ENCODE measurements at regions not wholly inside any gene's neighbourhood (a gene's known extent, or its start where the extent isn't known, plus 50 kb on each side); places are given as distances from the start of the nearest gene placed in this dataset.

DNA sequence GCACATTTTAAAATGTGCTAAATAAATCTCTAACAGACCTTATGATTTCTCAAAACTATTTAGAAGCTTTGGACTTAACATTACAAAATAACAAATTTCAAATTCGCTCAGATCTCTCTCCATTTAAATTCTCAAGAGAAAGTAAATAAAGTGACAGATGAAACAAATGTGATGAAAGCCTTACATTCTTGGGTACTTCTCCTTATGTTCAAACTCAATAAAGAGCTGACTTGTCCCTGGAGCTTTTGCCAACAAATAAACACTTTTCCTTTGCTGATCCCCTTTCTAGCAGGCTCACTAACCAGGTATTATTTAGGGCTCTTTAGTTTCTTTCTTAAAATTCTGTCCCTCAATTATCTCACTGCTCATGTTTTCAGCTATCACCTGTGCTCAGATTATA is 259.1 kb upstream of the ARPP21 start:
- no peak for DNase-seq

DNA sequence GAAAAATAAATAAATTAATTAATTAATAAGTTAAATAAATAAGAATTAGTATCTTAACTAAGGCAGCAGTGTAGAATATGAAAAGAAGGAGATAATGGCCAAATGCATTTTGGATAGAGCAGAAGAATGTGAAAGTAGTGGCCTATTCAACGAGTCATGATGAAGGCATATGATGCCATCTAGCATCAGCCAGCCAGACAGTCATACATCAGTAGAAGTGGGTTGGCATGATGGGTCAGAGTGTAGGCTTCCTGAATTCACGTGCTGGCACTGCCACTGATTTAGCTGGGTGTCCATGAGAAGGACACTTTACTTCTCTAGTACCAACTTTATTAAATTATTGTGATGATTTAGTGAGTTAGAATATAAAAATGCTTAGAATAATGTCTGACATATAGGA is 256.1 kb upstream of the ARPP21 start:
- no peak for DNase-seq

DNA sequence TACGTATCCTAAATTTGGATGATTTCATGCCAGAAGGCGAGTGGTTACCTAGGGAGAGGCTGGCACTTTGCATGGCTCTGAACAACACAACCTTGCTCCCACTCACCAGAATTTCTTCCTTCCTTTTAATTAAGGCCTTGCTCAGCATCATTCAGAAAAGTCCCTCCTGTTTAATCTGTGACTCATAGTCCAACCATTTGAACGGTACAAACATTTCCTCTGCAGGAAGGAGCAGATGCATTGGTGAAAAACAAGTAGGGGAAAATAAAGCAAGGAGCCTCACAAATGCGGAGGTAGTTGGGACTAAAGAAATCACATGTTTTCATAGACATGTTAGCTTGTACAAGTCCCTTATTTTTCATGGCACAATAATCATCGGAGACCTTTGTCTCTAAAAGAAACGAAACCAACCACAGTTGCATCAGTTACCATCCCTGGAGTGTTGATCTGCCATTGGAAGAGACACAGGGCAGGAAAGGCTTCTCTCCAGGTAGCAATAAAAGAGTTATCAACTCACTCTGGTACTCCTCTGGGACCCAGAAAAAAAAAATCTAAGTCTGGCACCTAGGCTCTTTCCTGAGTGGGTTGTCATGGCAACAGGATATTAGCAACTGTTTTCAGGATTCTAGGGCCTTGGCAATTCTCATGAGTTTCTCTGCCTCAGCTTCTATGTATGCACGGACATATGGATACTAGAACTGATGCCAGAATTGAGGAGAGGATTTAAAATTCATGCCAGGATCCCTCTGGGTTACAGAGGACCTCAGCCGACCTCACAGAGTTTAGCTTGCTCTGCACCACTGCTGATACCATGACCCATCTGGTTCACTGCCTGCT is 255.4 kb upstream of the ARPP21 start:
- DNase-seq = no peak

DNA sequence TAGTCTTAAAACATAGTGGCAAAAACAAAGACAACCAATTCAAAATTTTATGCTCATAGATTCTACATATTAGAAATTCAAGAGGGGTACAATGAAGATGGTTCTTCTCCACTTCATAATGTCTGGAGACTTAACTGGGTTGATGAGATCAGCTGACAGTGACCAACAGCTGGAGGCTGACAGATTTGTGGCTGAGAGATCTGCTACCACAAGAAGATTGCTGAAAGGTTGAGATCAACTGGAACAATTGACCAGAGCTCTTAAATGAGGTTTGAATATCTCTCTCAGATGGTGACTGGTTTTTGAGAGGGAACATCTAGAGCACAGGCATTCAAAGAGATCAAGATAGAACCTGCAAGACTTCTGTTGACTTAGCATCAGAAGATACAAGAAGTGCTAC is 254.1 kb upstream of the ARPP21 start:
- no peak for DNase-seq

DNA sequence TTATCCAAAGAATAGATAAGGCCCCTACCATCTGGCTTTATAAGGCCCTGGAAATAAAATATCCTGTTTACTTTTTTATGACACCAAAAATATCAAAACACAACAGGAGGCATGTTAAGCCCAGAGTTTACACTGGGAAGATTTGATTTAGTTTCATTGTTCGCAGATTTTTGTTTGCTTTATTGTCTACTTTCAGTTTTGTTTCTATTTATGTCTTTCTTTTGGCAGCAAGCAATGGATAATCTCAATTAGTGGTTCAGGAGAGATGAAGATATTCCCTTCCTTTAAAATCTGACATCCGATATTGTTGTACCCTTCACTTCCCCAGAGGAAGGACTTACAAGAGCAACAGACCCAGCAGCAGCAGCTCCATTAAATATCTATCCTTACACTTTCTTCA is 249.4 kb upstream of the ARPP21 start:
- DNase-seq = no peak

DNA sequence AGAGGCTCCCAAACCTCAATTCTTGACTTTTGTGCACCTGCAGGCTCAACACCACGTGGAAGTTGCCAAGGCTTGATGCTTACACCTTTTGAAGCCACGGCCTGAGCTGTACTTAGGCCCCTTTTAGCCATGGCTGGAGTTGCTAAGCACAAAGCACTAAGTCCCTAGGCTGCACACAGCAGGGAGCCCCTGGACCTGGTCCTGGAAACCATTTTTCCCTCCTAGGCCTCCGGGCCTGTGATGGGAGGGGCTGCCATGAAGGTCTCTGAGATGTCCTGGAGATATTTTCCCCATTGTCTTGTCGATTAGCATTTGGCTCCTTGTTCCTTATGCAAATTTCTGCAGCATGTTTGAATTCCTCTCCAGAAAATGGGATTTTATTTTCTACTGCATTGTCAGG is 247.1 kb upstream of the ARPP21 start:
- no peak for DNase-seq

DNA sequence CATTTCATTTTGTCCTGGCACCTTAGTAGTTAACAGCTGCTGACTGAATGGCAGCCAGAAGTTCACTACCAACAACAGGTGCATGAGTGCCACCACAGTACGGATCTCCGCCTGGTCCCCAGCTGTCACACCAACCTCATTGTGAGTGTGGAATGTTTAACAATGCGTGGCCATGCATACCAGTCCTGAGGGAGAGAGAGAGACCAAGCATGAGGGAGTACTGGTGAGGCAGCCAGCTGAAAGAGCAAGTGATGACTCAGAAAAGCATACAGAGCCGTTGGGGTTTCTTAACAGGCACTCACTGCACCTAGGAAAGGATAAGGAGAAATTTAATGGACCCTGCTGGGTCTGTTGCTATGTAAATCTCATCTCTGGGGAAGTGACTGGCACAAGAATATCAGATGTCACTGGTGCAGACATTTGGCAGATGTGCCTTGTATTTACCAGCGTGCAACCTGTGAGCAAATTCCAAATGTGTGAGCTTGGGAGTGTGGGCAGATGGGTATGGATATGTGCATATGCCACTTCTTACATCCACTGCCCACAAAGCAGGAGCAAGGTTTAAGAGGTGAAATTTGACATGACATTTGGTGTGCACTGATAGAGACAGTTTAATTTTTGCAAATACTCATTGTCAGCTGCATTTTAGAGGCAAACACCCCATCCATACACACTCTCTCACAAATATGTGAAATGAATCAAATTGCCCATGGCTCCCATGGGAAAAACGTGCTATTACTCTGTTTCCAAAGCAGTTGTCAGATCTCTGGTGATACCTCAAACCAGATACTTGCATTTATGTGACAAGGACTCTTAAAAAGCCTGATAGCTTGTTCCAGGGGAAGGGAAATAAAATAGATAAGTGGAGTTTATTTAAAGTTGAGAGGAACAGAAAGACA is 245.2 kb upstream of the ARPP21 start:
- no peak for DNase-seq

DNA sequence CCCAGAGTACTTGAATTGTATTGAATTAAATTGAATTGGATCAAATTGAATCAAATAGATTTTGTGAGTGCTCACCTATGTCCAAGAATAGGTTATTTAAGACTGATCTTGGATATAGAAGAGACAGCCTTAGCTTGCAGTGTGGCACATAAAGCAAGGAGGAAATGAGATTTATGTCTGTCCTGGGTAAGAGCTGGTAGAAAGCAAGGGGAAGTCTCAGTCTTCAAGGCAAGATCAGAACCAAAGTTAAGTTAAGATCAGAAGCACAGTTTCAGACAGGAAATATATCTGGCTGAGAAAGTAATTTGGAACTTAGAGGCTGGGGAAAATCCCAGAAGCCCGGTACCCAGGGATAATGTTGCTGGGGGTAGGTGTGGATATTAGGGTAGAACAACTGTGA is 244.4 kb upstream of the ARPP21 start:
- no peak for DNase-seq

DNA sequence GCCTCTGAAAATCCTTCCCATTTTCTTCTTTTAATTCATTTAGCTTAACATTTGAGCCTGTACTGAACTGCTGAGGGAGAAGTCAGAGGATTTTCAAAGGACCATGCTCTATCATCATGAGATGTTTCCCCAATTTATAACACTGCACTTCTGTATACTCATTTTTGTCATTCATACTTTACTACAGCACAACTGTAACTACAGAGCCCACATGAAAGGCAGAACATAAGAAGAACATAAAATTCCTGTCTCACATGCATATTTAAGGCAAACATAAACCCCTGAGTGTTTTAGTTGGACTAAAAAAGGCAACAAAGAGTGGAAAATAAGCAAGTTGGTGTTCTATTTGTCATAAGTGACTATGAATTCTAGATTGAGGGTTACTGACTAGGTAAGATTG is 237.7 kb upstream of the ARPP21 start:
- no peak for DNase-seq

DNA sequence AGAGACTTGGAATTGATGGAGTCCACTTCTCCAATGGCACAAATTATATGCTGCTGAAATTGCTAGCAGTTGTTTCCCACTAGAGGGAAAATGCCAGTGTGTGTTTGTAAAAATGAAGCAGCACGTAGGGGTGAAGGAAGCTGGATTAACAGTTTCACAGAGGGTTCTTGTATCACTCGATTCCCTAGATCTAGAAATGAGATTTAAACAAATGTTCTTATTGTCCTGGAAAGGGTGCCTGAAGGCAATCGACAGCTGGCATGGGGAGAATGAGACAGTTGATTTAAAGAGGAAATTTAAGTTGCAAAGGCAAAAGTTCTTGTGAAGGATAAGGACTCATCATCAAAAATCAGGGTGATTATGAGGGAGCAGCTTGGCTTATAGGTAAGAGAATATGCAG is 234.8 kb upstream of the ARPP21 start:
- no peak for DNase-seq

DNA sequence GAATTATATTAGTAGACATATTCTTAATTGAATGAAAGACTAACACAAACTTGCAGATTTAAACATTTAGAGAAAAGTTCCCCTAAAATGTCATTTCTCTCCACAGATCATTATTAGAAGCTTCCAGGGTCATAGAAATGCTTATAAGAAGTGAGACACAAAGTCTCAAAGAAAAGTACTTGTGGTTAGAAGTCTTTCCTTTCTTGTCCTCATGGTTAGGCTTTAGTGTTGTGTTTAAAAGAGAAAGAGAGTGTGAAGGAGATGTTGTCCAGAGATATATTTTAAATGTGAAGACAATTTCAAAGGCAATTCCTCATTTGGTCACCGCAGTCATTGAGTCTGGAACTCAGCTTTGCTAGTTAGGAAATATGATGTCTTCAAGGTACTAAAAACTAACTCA is 230.4 kb upstream of the ARPP21 start:
- DNase-seq = no peak

DNA sequence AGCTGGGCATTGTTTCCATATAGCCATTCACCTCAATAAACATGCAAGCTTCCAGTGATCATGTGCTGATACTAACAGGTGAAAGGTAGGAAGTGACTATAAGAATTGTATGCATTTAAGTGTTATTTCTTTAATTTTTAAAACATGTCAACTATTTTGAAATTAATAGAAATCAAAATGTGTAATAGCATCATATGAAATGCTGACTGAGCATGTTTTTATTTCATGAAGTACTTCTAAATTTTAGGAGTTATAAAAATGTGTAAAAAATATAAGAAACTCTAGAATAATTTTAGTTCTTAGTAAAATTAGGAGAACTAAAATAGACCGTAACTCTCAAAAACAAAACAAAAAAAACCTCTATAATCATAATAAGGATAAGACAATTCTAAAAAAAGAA is 229.3 kb upstream of the ARPP21 start:
- no peak for DNase-seq

DNA sequence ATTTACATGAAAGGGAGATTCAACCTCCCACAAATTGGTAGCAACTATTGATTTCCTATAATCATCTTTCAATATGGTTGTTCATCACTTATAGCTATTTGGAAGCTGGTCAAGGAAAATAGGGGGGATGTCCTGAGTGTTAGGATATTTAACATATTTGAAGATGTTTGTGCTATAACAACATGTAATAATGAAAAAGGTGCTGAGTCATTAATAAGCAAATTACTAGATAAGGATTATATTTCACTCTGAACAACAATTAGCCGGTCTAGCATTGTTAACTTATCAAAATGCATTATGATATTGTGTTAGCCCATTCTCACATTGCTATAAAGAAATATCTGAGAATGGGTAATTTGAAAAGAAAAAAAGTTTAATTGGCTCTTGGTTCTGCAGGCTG is 225.8 kb upstream of the ARPP21 start:
- no peak for DNase-seq

DNA sequence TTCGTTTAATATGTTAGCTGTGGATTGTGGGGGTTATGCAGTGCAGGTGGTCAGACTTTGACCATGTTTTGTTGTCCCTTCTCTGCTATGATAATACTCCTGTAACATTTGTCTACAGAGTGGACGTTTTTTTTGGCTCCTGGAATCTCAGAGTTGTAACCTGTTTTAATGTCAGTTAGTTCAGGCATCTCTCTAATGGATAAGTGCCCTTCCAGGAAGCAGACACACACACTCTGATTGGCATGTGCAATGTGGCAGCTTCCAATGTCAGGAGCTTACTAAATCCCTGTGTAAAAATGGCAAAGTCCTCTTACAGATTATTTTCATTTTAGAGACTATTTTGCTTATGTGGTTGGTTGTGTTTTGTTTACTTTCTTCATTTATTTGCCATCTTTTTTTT is 222.2 kb upstream of the ARPP21 start:
- DNase-seq = no peak

DNA sequence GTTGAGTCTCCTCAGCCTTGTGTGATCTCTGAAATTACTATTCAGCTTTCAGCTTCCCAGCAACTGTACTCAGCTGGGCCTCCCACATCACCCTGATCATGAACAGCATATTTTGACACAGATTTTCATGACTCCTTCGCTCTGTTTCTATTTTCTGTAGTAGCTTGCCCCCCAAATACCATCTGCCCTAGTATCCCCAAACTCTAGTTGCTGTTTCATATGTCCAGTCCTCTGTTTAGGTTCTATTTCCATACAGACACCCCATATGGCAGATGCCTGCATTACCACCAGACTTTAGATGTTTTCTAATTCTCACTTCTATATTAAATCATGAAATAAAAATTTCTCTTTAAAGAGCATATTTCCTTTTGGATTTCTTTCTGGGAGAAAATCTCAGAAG is 217.2 kb upstream of the ARPP21 start:
- no peak for DNase-seq

DNA sequence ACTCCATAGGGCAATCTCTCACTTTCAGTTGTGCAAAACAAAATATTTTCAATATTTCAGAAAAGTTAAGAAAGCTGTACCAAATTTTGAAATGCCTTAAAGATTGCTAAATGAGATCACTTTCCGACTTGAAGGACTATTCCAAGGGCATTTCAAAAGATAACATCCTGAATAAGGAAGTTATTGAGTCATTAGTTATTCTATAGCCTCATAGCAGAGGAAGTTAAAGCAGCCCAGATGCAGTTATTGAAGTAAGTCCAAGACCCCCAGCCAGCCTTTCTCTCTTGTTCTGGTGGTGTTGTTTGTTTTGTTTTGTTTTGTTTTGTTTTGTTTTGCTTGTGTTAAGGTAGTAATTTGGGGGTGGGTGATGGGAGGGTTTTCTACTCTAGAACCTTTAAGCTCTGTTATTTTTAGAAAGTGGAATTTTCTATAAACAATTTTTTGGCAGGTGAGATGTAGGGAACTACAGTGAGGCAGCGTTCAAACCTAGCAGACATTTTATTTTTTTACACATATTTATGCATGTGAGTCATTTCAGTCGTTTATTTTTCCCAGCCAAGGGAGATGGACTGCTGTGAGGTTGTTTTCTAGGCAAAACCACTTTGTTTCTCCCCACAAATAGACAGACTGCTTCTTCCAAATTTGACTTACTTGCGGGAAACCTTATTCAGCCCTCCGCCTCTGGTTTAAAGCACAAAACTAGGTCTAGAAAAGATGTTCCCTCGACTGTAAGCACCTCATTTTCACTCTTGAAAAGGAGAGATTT is 216.3 kb upstream of the ARPP21 start:
- DNase-seq = no peak

DNA sequence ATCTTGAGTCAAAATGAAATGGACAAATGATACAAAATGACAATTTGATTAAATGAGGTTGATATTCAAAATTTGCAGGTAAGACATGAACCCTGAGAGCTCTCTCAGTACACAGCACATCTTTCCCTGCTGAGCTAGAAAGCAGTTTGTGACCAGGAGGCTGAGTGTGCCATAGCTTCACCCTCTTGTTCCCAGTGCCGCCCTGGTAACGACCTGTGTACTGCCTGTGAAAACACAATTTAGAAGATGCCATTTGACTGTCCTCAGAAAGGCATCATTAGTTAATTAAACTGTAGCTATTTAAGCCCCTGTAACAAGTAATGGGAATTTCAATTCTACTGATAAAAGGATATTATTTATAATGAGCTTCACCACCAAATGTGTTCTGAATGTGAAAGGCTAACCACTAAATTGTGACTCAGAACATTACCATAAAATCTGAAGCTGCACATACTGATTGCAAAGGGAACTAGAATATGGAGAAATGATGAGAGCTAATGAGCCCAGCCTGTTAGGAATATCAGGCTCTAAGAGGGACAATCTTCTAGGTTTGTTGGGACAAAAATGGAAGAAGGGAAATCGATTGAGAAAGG is 212.9 kb upstream of the ARPP21 start:
- no peak for DNase-seq

DNA sequence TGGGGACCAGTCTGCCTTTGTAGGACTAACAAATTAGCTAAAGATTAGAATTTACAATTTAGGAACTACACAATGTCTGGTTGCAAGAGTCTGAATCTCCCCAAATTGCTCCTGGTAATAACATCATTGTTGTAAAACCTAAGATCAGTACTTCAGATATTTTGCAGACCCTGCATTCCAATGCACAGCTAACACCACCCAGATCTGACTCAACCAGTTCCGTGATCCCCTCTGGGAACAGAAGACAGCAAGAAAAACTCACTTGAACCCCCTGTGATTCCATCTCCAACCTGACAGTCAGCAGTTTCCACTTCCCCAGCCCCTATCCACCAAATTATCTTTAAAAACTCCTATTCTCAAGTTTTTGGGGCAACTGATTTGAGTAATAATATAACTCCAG is 201.9 kb upstream of the ARPP21 start:
- no peak for DNase-seq

DNA sequence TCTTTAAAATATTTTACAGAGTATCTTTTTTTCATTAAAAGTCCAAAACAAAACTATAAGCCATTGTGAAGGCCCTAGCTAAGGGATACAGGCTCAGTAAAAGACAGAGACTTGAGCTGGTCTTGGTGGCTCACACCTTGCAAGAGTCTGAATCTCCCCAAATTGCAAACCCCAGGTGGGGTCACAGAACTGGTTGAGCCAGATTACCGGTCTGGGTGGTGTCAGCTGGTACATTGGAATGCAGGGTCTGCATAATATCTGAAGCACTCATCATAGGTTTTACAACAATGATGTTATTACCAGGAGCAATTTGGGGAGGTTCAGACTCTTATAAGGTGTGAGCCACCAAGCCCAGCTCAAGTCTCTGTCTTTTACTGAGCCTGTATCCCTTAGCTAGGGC is 201.2 kb upstream of the ARPP21 start:
- no peak for DNase-seq

DNA sequence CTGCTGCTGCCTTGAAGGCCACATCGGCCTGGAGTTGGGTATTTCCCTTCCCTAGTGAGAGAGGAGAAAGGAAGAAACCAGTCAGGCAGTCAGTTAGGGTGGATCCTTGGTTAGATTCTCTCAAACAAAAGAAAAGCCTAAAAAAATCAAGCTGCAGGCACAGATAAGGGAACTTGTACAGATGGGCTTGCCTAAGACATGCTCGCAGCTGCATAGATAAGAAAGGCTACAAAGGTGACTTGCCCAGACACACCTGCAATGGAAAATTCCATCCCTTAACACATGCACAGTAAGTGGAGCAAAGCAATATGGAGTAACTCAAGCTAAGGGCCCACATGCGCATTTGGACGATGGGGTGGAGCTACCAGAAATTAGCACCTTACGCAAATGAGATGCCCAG is 199.7 kb upstream of the ARPP21 start:
- DNase-seq = no peak

DNA sequence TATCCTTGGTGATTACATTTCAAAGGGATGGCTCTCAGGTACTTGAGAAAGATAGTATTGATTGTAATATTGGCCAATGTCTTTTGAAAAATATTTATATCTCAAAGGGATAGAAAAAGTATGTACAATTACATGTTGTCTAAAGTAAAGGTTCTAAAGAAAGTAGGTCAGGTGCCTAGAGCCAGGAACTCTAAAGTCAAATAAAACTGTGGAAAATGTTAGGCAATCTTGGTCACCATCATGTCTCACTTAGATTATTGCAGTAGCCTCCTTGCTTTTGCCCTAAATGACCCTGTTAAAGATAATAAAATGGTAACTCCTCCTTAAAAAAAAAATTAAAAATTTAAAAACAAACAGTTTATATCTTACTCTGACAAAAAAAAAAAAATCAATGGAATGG is 198.5 kb upstream of the ARPP21 start:
- DNase-seq = no peak

DNA sequence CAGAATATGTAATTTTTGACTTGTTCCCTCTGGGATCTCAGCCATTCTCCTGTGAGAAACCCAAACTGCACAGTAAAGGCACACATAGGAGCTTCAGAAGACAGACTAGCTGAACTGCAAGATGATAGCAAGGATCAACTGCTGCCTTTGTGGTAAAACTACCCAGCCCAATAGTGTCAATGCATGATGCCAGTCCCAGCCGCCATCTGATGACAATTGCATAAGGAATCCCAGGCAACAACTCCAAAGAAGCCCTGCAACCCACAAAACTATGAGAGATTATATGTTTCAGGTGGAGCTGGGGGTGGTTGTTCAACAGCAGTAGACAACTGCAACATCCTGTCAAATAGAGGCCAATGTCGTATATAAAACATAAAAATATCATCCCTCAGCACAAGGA is 192.4 kb upstream of the ARPP21 start:
- no peak for DNase-seq

DNA sequence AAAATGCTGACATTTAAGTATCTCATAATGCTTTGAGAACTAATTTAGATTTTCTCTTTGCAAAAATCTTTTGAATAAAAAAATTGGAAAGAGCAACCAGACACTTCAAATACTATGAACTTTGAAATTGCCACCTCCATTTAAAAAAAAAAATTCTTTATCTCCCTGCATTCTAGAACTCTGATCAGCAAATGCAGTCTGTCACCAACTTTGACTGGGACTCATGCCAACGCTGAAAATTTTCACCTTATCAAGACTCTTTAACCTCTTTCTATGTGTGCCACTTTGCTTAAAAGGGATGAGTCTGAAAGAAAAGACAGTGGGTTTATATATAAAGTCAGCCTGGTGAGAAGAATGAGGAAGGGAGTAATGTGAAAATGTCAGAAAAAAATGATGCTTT is 191.2 kb upstream of the ARPP21 start:
- DNase-seq = no peak
